Sciatic nerve (tissue), 2 donors: ENCODE measurements at regions not wholly inside any gene's neighbourhood (a gene's known extent, or its start where the extent isn't known, plus 50 kb on each side); places are given as distances from the start of the nearest gene placed in this dataset.
"Not testable (repeated sequence)": the region's sequence is repeated elsewhere in the genome, so short reads cannot be mapped to it uniquely, and the experiment has no call there.

ENCODE experiments used
- ATAC-seq: fragments of 200-7000 bp; cut with Tn5 transposase; one replicate; pipeline ENCODE4 v1.9.1; 2020; ENCODE audit warnings: mild to moderate bottlenecking, moderate library complexity
- DNase-seq: peaks from one replicate; pipeline ENCODE4 v3.0.0-alpha.2; 2020; ENCODE audit warnings: low spot score
- intact Hi-C: fragments of 100-400 bp; cut with DNase I; formaldehyde crosslinking; loops from one replicate; pipeline ENCODE4 v1.14.2; 2022
- donor health status: DM: no; HTN: no; CAD: no.
- donor health status: DM: no; HTN: no; CAD: no.

DNA sequence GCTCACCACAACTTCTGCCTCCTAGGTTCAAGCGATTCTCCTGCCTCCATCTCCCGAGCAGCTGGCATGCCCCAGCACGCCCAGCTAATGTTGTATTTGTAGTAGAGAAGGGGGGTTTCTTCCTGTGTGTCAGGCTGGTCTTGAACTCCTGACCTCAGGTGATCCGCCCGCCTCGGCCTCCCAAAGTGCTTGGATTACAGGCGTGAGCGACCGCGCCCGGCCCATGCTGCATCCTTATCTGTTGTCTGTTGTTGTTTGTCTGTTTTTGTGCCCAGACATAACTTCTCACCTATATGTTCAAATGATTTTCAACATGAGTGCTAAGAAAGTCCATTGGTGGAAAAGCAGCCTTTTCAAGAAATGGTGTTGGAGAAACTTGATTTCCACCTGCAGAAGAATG lies 113.0 kb upstream of the HMX1 start:
- intact Hi-C loops, DNase-seq, ATAC-seq: not testable (repeated sequence)

DNA sequence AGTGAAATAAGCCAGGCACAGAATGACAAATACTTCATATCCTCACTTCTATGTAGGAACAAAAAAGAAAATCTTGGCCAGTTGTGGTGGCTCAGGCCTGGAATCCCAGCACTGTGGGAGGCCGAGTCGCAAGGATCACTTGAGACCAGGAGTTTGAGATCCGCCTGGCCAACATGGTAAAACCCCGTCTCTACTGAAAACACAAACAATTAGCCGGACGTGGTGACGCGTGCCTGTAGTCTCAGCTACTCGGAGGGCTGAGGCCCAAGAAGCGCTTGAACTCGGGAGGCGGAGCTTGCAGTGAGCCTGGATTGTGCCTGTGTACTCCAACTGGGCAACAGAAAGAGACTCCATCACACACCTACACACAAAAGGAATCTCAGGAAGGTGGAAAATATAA lies 112.3 kb upstream of the HMX1 start:
- ATAC-seq, DNase-seq, intact Hi-C loops: not testable (repeated sequence)

DNA sequence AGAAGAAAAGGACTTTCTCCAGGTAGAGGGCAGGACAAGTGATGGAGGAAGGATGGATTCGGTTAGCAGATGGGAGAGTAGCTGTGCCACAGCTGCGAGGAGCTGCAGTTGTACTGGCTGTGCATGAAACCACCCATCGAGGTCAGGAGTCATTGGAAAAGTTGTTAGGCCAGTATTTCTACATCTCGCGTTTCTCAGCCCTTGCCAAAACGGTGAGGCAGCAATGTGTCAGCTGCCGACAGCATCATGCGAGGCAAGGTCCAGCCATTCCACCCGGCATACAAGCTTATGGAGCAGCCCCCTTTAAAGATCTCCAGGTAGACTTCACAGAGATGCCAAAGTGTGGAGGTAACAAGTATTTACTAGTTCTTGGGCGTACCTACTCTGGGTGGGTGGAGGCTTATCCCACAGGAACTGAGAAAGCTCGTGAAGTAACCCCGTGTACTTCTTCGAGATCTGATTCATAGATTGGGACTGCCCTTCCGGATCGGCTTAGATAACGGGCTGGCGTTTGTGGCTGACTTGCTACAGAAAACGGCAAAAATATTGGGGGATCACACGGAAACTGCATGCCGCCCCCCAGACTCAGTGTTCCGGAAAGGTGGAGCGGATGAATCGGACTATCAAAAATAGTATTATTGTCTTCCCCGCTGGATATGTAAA lies 105.0 kb upstream of the HMX1 start:
- DNase-seq, intact Hi-C loops, ATAC-seq: not testable (repeated sequence)

DNA sequence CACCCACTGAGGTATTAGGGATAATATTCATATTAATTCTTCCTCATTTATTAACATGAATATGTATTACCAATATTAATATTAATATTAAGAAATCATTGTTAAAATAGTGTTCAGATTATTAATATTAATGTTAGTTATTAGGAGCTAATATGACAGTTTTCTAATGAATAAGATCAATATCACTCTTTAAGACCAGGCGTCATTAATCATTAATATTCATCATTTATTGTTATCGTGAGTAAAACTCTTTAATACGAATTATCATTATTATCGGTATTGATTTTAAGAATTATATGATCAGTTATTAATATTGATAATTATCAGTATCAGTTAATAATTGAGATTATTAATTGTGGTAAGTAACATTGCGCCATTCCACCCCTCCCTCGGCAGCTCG lies 101.0 kb upstream of the HMX1 start:
- ATAC-seq, intact Hi-C loops, DNase-seq: not testable (repeated sequence)

DNA sequence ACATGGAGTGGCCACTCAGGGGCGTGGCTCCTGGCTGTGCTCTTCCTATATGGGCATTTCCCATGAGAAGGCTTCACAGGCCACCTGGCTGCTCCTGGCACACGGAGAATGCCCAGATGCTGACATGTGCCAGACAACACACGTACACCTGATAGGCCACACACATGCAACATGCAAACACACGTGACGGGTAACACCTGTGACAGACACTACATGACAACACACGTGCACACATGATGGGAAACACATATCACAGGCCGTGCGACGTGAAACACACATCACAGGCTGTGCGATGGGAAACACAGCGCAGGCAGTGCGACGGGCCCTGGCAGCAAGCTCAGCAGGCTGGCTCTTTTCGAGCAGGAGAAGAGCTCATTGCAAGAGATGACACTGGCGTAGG lies 94.3 kb upstream of the HMX1 start:
- intact Hi-C loops, ATAC-seq, DNase-seq: not testable (repeated sequence)

DNA sequence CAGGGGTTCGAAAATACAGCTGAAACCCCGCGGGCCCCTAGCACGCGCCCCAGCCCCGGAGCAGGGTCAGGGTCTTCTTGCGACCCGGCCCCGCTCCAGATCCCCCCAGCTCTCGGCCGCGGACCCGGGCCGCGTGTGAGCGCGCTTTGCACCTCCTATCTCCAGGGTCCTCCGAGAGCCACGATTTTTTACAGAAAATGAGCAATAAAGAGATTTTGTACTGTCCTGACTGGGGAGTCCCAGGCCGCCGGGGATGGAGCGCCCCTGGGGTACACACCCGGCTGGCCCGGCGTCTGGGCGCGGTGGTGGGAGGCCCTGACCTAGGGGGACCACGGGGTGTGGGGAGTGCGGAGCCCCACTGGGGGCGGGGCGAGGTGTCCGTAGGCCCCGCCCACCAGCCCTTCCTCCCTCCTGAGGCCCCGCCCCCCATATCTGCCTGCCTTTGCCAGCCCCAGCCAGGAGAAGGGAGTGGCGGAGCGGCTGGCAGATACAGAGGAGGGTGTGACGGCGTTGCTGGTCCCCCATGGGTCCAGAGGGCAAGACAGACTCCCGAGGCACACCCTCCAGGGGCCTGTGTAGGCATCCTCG lies 92.7 kb upstream of the HMX1 start:
- DNase-seq, ATAC-seq, intact Hi-C loops: not testable (repeated sequence)

DNA sequence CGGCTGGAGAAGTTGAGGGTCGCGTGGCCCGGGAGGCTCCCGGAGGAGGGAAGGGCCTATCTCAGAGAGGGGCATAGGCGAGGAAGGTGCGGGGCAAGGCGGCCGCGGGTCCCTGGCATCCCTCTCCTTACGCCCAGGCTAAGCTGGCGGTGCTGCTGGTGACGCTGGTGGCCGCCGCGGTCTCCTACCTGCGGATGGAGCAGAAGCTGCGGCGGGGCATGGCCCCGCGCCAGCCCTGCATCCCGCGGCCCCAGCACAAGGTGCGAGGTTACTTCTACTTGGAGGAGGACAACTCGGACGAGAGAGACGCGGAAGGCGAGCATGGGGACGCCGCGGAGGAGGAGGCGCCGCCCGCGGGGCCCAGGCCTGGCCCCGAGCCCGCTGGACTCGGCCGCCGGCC lies 91.9 kb upstream of the HMX1 start:
- intact Hi-C loops, ATAC-seq, DNase-seq: not testable (repeated sequence)

DNA sequence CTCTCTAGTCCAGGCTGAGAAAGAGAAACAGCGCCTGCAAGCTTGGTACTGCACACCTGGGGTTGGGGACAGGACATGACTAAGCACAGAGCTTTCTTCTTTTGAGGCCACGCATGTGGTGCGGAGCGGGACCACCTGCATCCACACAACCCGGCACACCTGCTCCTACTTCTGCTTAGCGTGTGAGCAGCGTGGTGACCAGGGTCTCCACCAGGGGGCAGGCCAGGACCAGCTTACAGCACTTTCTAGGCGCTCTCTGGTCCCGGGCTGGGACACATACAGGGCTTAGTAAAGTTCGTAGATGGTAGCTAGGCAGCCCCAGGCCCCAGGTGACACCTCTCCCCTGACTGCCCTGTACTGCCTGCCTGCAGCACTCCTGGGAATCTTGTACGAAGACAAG lies 89.7 kb upstream of the HMX1 start:
- DNase-seq, intact Hi-C loops: not testable (repeated sequence)

DNA sequence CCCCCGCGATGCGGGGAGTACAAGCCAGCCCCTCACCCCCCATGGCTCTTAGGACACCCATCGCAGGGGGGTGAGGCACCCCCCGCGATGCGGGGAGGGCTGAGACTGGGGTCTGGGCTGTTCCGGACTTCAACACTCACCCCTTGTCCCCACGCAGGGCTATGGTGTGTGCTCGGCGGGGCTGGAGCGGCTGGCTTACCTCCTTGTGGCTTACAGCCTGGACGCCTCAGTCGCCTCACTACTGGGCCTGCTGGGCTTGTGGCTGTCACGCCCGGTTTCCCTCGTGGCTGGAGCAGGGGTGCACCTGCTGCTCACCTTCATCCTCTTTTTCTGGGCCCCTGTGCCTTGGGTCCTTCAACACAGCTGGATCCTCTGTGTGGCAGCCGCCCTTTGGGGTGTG lies 87.8 kb upstream of the HMX1 start:
- intact Hi-C loops, DNase-seq, ATAC-seq: not testable (repeated sequence)

More for the DNA sequence above, 89.7 kb upstream of the HMX1 start:
- ATAC-seq, result not testable (repeated sequence)

DNA sequence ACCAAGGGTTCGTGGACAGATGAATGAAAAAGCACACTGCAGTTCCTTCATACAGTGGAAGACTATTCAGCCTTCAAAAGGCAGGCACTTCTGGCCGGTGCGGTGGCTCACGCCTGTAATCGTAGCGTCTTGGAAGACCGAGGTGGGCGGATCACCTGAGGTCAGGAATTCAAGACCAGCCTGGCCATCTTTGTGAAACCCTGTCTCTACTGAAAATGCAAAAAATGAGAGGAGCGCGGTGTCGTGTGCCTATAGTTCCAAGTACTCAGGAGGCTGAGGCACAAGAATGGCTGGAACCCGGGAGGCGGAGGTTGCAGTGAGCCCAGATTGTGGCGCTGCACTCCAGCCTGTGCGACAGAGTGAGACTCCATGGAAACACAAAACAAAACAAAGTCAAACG lies 82.4 kb upstream of the HMX1 start:
- intact Hi-C loops, ATAC-seq, DNase-seq: not testable (repeated sequence)

DNA sequence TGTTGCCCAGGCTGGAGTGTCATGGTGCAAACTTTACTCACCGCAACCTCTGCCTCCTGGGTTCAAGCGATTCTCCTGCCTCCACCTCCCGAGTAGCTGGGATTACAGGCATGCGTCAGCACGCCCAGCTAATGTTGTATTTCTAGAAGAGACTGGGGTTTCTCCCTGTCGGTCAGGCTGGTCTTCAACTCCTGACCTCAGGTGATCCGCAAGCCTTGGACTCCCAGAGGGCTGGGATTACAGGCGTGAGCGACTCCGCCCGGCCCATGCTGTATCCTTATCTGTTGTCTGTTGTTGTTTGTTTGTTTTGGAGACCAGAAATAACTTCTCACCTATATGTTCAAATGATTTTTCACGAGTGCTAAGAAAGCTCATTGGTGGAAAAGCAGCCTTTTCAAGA lies 81.2 kb upstream of the HMX1 start:
- intact Hi-C loops, DNase-seq, ATAC-seq: not testable (repeated sequence)

DNA sequence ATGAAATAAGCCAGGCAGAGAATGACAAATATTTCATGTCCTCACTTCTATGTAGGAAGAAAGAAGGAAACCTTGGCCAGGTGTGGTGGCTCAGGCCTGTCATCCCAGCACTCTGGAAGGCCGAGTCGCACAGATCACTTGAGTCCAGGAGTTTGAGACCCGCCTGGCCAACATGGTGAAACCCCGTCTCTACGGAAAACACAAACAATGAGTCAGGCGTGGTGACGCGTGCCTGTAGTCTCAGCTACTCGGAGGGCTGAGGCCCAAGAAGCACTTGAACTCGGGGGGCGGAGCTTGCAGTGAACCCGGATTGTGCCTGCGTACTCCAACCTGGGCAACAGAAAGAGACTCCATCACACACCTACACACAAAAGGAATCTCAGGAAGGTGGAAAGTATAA lies 80.5 kb upstream of the HMX1 start:
- ATAC-seq, DNase-seq, intact Hi-C loops: not testable (repeated sequence)

DNA sequence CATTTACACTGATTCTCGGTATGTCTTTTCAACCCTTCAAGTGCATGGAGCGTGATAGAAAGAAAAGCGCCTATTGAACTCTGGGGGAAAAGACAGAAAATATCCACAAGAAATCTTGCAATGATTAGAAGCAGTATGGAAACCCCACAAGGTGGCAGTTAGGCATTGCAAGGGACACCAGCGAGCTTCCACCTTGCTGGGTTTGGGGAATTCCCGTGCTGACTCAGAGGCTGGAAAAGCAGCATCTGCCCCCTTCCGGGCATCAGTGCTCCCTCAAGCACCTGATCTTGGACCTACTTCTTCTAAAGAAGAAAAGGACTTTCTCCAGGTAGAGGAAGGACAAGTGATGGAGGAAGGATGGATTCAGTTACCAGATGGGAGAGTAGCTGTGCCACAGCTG lies 73.9 kb upstream of the HMX1 start:
- intact Hi-C loops, ATAC-seq, DNase-seq: not testable (repeated sequence)

DNA sequence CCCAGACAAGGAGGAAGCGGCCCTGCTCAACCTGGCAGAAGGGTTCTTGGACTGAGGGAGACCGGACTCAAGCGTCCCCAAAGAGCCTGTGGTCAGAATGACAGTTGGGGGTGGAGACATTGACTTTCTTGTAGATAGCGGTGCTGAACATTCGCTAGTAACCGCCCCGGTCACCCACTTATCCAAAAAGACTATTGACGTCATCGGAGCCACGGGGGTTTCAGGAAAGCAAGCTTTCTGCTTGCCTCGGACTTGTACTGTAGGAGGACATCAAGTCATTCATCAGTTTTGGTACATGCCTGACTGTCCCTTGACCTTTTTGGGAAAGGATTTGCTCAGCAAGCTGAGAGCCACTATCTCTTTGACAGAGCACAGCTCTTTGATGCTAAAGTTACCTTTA lies 71.7 kb upstream of the HMX1 start:
- ATAC-seq, intact Hi-C loops, DNase-seq: not testable (repeated sequence)

DNA sequence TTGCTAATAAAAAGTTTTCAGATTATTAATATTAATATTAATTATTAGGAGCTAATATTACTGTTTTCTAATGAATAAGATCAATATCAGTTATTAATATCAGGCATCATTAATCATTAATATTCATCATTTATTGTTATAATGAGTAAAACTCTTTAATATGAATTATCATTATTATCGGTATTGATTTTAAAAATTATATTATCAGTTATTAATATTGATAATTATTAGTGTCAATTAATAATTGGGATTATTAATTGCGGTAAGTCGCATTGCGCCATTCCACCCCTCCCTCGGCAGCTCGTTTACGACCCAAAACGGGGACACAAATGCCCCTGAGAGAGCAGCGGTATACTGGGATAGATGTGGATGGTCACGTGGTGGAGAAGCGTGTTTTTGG lies 70.4 kb upstream of the HMX1 start:
- DNase-seq, ATAC-seq, intact Hi-C loops: not testable (repeated sequence)

DNA sequence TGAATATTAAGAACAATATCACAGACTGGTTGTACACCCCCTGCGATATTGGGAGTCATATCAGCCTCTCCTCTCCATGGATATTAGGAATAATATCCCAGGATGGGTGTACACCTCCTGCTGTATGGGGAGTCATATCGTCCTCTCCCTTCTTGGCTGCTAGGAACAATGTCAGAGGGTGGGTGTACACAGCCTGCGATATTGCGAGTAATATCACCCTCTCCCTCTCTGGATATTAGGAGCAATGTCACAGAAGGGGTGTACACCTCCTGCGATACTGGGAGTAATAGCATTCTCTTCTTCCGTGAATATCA lies 69.8 kb upstream of the HMX1 start:
- DNase-seq, intact Hi-C loops, ATAC-seq: not testable (repeated sequence)

DNA sequence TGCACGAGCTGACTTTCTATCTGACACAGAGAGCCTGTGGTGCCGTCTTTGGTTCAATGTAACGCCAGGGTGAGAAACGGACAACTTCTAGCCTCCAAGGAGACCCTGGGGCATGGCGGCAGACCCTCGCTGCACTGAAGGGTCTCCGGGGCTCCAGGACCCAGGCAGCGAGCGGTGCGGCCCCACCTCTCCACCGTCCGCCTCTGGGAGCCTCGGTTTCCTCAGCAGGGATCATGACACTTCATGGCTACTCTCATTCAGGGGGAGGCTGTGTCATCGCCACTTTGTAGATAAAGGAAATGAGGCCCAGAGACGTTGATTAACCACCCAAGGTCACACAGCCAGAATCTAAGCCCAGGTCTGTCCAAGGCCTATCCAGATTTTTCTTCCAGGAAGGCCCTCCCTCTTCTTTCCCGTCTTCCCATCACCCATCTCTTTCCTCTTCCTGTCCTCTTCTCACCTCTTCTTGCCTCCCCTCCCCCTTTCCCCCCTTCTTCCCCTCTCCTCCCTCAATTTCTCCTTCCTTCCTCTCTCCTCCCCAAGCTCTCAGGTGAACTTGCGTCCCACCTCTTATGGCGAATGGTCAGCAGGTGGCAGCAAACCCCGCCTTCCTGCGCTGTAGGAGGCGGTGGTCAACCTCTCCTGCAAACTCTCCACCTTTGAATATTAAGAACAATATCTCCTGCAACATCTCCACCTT lies 69.3 kb upstream of the HMX1 start:
- ATAC-seq (no peak), DNase-seq (no peak)
- intact Hi-C loops, result no loop called here

DNA sequence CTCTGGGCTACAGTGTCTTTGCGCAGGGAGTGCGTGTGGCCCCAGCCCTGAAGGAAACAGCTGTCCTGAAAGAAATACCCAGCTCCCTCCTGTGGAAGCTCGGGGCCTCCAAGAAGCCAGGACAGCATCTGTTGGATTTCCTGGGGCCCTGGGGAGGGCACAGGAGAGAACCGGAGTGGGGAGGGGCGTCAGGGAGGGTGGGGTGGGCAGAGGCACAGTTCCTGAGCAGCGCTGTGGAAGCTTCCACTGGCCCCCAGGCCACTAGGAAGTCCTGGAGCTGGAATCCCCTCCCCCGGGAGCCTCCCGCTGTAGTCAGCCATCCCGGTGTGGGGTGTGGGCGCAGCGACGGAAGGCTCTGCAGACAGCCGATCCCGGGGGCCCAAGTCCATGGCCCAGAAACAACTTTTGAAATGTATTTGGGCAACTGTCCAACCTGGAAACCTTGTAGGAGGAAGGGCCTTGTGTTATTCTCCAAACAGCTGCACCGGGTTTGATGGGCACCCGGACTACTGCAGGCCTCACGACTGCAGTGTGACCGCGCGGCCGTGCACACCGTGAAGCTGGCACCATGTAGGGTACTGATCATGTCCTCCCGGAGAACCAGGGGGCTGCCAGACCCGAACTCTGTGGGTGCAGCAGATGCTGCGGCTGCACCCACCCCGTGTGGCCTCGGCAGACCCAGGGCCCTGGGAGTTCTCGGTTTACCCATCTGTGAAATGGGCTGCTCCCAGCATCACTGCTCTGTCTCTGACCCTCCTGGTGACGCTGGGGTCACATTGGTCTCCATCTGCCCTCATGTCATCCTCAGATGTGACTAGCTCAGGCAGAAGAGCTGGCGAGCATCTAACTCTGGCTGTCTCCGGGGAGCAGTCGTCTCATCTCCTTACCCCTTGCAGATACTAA lies 68.5 kb upstream of the HMX1 start:
- ATAC-seq (no peak), DNase-seq (no peak)
- intact Hi-C loops, result no loop called here
